Dendritic cell treated with granulocyte-macrophage colony-stimulating factor and Interleukin-4, amounts not matched to agents 40 ng/mL and 50 ng/mL, for 4 days (primary cell): ENCODE measurements at regions not wholly inside any gene's neighbourhood (a gene's known extent, or its start where the extent isn't known, plus 50 kb on each side); places are given as distances from the start of the nearest gene placed in this dataset.

Experiments
- H3K27ac Mint-ChIP-seq: one replicate; pipeline ENCODE4 v1.8.0; 2022; ENCODE audit warnings: mild to moderate bottlenecking, mixed read lengths
- H3K27me3 Mint-ChIP-seq: one replicate; pipeline ENCODE4 v1.8.0; 2022; ENCODE audit warnings: mild to moderate bottlenecking, mixed read lengths
- H3K36me3 Mint-ChIP-seq: one replicate; pipeline ENCODE4 v1.8.0; 2022; ENCODE audit warnings: low read depth, mixed read lengths
- H3K4me1 Mint-ChIP-seq: one replicate; pipeline ENCODE4 v1.8.0; 2022; ENCODE audit warnings: low read depth, mixed read lengths
- H3K4me3 Mint-ChIP-seq: one replicate; pipeline ENCODE4 v1.8.0; 2022; ENCODE audit warnings: mild to moderate bottlenecking, moderate library complexity, mixed read lengths
- H3K9me3 Mint-ChIP-seq: one replicate; pipeline ENCODE4 v1.8.0; 2022; ENCODE audit warnings: mixed read lengths
- intact Hi-C: fragments of 100-400 bp; cut with micrococcal nuclease; formaldehyde crosslinking; loops from one replicate; pipeline ENCODE4 v1.15.0; 2022

GRCh38 chr5:173456181-173456580 is 128.0 kb upstream of the STC2 start:
- no peaks in the 10 kb centered on the region for H3K9me3 Mint-ChIP-seq
- no peak overlapping the region for H3K4me3 Mint-ChIP-seq
- no peak overlapping the region for H3K27ac Mint-ChIP-seq
- H3K27me3 Mint-ChIP-seq, result no peaks in the 10 kb centered on the region
- H3K4me1 Mint-ChIP-seq, result peaks cover 36% of the 10 kb centered on the region
- no peaks in the 10 kb centered on the region for H3K36me3 Mint-ChIP-seq
- intact Hi-C loops, result no loop called here

GRCh38 chr5:173455599-173455957 is 127.4 kb upstream of the STC2 start:
- Mint-ChIP-seq H3K27ac (no peak overlapping the region), H3K27me3 (no peaks in the 10 kb centered on the region), H3K4me3 (no peak overlapping the region), H3K4me1 (peaks cover 36% of the 10 kb centered on the region), H3K36me3 (no peaks in the 10 kb centered on the region), H3K9me3 (no peaks in the 10 kb centered on the region)
- intact Hi-C loops, result no loop called here

GRCh38 chr5:173454736-173455598 is 126.8 kb upstream of the STC2 start:
- Mint-ChIP-seq H3K9me3 (no peaks in the 10 kb centered on the region), H3K4me1 (peaks cover 36% of the 10 kb centered on the region), H3K4me3 (no peak overlapping the region), H3K27me3 (no peaks in the 10 kb centered on the region), H3K36me3 (no peaks in the 10 kb centered on the region), H3K27ac (no peak overlapping the region)
- intact Hi-C loops, result no loop called here

- no peak overlapping the region for H3K4me3 Mint-ChIP-seq
- peaks cover 34% of the 10 kb centered on the region for H3K4me1 Mint-ChIP-seq
- intact Hi-C loops, result no loop called here
- no peaks in the 10 kb centered on the region for H3K36me3 Mint-ChIP-seq
- H3K27me3 Mint-ChIP-seq, result no peaks in the 10 kb centered on the region
- H3K9me3 Mint-ChIP-seq, result no peaks in the 10 kb centered on the region
- no peak overlapping the region for H3K27ac Mint-ChIP-seq
Observed at GRCh38 chr5:173454361-173454735, 126.1 kb upstream of the STC2 start.

- Mint-ChIP-seq H3K27me3 (no peaks in the 10 kb centered on the region), H3K27ac (no peak overlapping the region), H3K36me3 (no peaks in the 10 kb centered on the region), H3K9me3 (no peaks in the 10 kb centered on the region), H3K4me1 (peaks cover 25% of the 10 kb centered on the region), H3K4me3 (no peak overlapping the region)
- intact Hi-C loops, result no loop called here
Observed at GRCh38 chr5:173453167-173453566, 125.0 kb upstream of the STC2 start.

GRCh38 chr5:173452119-173452905 is 124.1 kb upstream of the STC2 start:
- intact Hi-C loops, result no loop called here
- Mint-ChIP-seq H3K27ac (peak overlapping the region; percentile 33), H3K4me1 (peaks cover 25% of the 10 kb centered on the region), H3K27me3 (no peaks in the 10 kb centered on the region), H3K9me3 (no peaks in the 10 kb centered on the region), H3K4me3 (no peak overlapping the region), H3K36me3 (no peaks in the 10 kb centered on the region)

- Mint-ChIP-seq H3K4me1 (peaks cover 20% of the 10 kb centered on the region), H3K9me3 (no peaks in the 10 kb centered on the region), H3K36me3 (no peaks in the 10 kb centered on the region), H3K27ac (no peak overlapping the region), H3K4me3 (no peak overlapping the region), H3K27me3 (no peaks in the 10 kb centered on the region)
- intact Hi-C loops, result no loop called here
Observed at GRCh38 chr5:173451651-173452050, 123.4 kb upstream of the STC2 start.

GRCh38 chr5:173451031-173451430 is 122.8 kb upstream of the STC2 start:
- no peaks in the 10 kb centered on the region for H3K9me3 Mint-ChIP-seq
- H3K36me3 Mint-ChIP-seq, result no peaks in the 10 kb centered on the region
- peaks cover 19% of the 10 kb centered on the region for H3K4me1 Mint-ChIP-seq
- intact Hi-C loops, result no loop called here
- H3K27ac Mint-ChIP-seq, result no peak overlapping the region
- no peak overlapping the region for H3K4me3 Mint-ChIP-seq
- H3K27me3 Mint-ChIP-seq, result no peaks in the 10 kb centered on the region

- peaks cover 19% of the 10 kb centered on the region for H3K4me1 Mint-ChIP-seq
- no peak overlapping the region for H3K27ac Mint-ChIP-seq
- no peaks in the 10 kb centered on the region for H3K27me3 Mint-ChIP-seq
- H3K9me3 Mint-ChIP-seq, result no peaks in the 10 kb centered on the region
- no peaks in the 10 kb centered on the region for H3K36me3 Mint-ChIP-seq
- intact Hi-C loops, result no loop called here
- H3K4me3 Mint-ChIP-seq, result no peak overlapping the region
Observed at GRCh38 chr5:173450188-173450587, 122.0 kb upstream of the STC2 start.

GRCh38 chr5:173448856-173449255 is 120.6 kb upstream of the STC2 start:
- no peak overlapping the region for H3K4me3 Mint-ChIP-seq
- H3K9me3 Mint-ChIP-seq, result no peaks in the 10 kb centered on the region
- intact Hi-C loops, result no loop called here
- no peaks in the 10 kb centered on the region for H3K27me3 Mint-ChIP-seq
- H3K4me1 Mint-ChIP-seq, result peaks cover 13% of the 10 kb centered on the region
- no peak overlapping the region for H3K27ac Mint-ChIP-seq
- H3K36me3 Mint-ChIP-seq, result no peaks in the 10 kb centered on the region

- intact Hi-C loops, result no loop called here
- Mint-ChIP-seq H3K4me3 (no peak overlapping the region), H3K27me3 (peaks cover 10% of the 10 kb centered on the region), H3K27ac (no peak overlapping the region), H3K9me3 (no peaks in the 10 kb centered on the region), H3K4me1 (no peaks in the 10 kb centered on the region), H3K36me3 (no peaks in the 10 kb centered on the region)
Observed at GRCh38 chr5:173443971-173444370, 115.8 kb upstream of the STC2 start.

GRCh38 chr5:173441053-173441628 is 112.9 kb upstream of the STC2 start:
- no peaks in the 10 kb centered on the region for H3K36me3 Mint-ChIP-seq
- intact Hi-C loops, result no loop called here
- H3K4me1 Mint-ChIP-seq, result no peaks in the 10 kb centered on the region
- H3K27ac Mint-ChIP-seq, result no peak overlapping the region
- H3K27me3 Mint-ChIP-seq, result peaks cover 11% of the 10 kb centered on the region
- no peak overlapping the region for H3K4me3 Mint-ChIP-seq
- H3K9me3 Mint-ChIP-seq, result no peaks in the 10 kb centered on the region

- Mint-ChIP-seq H3K27ac (no peak overlapping the region), H3K4me3 (no peak overlapping the region), H3K4me1 (no peaks in the 10 kb centered on the region), H3K27me3 (peaks cover 15% of the 10 kb centered on the region), H3K36me3 (no peaks in the 10 kb centered on the region), H3K9me3 (no peaks in the 10 kb centered on the region)
- intact Hi-C loops, result no loop called here
Observed at GRCh38 chr5:173438951-173439350, 110.7 kb upstream of the STC2 start.

GRCh38 chr5:173435447-173435846 is 107.2 kb upstream of the STC2 start:
- H3K4me3 Mint-ChIP-seq, result no peak overlapping the region
- H3K36me3 Mint-ChIP-seq, result no peaks in the 10 kb centered on the region
- no peak overlapping the region for H3K27ac Mint-ChIP-seq
- peaks cover 8% of the 10 kb centered on the region for H3K27me3 Mint-ChIP-seq
- no peaks in the 10 kb centered on the region for H3K4me1 Mint-ChIP-seq
- intact Hi-C loops, result no loop called here
- no peaks in the 10 kb centered on the region for H3K9me3 Mint-ChIP-seq
